Psoas muscle (tissue), 7 donors: ENCODE measurements at regions not wholly inside any gene's neighbourhood (a gene's known extent, or its start where the extent isn't known, plus 50 kb on each side); places are given as distances from the start of the nearest gene placed in this dataset.
"Not testable (repeated sequence)": the region's sequence is repeated elsewhere in the genome, so short reads cannot be mapped to it uniquely, and the experiment has no call there.

Experiments
- ATAC-seq, 4 donors: fragments of 200-7000 bp; cut with Tn5 transposase; one replicate each; pipeline ENCODE4 v1.9.1; 2020; ENCODE audit warnings: moderate library complexity in 3 of 4, mild to moderate bottlenecking in 2 of 4
- DNase-seq, 2 donors: peaks; one replicate each; pipeline ENCODE4 v3.0.0-alpha.2; 2020
- H3K27ac ChIP-seq: fragments of 200-600 bp; one replicate; pipeline ENCODE4 v1.8.0; 2022
- H3K27me3 ChIP-seq, 3 donors: fragments of 200-600 bp in 1 of 3; one replicate each; pipeline versions ENCODE4 v1.6.1 to v1.8.0; 2013 to 2022; ENCODE audit warnings: low read length in 2 of 3, mild to moderate bottlenecking in 2 of 3, moderate library complexity in 1 of 3; ENCODE audit not compliant: insufficient read depth in 3 of 3
- H3K36me3 ChIP-seq, 2 donors: fragments of 200-600 bp in 1 of 2; one replicate each; pipeline versions ENCODE4 v1.6.1 to v1.8.0; 2013 to 2022; ENCODE audit warnings: low read depth in 1 of 2, mild to moderate bottlenecking in 1 of 2, moderate library complexity in 1 of 2; ENCODE audit not compliant: insufficient read depth in 1 of 2
- H3K4me1 ChIP-seq: fragments of 200-600 bp; one replicate; pipeline ENCODE4 v1.8.0; 2022
- H3K4me3 ChIP-seq: fragments of 200-600 bp; one replicate; pipeline ENCODE4 v1.8.0; 2022; ENCODE audit warnings: mild to moderate bottlenecking
- H3K9me3 ChIP-seq: fragments of 200-600 bp; one replicate; pipeline ENCODE4 v1.8.0; 2022
- WGBS, 3 donors: extraction: QIAGEN DNeasy Blood & Tissue Kit; methylation state at CpG; one replicate each; pipeline versions ENCODE4 v1.1.6 to v1.1.7; 2013; 5-methylcytosine and 5-hydroxymethylcytosine counted together
- intact Hi-C, 2 donors: fragments of 100-400 bp; cut with DNase I; formaldehyde crosslinking; loops; one replicate each; pipeline versions ENCODE4 v1.11.0 to v1.14.2; 2022
- TF ChIP-seq, protein P1 (sequence below): fragments of 200-600 bp; IDR thresholded peaks from one replicate; pipeline ENCODE4 v1.8.0; 2022; ENCODE audit warnings: antibody characterized with exemption
- donor health status: healthy with polysubstance abuse.
- donor health status: DM: no; HTN: no; CAD: no; lungs with moderate emphysema.
- donor health status: Bipolar disorder and iron deficiency.
- donor health status: healthy.
- donor health status: DM: yes; HTN: yes; CAD: no.
- donor health status: DM: no; HTN: no; CAD: no.
- donor health status: DM: yes; HTN: yes; CAD: no.

DNA sequence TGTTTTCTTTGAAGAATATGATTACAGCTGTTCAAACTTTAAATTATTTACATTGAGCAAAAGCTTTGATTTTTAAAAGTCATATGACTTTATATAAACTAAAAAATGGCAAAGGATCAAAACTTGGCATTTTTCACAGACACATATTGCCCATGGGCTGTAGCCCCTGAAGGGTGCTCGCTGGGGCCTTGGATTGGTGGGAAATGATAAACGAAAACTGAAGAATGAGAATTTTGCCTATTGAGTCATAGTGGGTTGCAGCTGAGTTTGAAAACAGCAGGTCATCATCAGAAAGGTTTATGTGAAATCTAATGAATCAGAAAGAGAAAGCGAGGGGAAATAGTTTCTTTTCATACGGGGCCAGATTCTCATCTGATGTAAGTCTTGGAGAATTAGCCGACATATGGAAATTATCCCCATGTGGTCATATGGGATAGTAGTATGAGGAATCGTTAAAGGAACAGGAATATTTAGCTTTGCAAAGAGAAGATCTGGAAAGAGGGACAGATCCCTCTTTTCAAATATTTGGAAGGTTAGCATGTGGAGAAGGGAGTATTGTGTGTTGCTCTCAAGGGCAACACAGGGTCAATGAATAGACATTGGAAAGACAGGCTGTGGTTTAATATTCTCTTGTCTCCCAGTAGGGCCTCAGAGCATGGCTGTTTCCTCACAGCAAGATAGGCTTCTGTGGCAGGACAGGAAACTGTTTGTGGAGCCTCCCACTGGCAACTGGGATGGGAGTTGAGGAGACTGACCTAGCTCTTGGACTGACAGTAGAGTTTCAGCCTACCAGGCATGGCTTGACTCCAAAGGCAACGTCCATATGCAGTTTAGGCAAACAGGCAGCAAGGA lies 119.0 kb downstream of the FZD1 start:
- no peaks in the 10 kb centered on the region for H3K9me3 ChIP-seq
- TF ChIP-seq, protein P1, sequence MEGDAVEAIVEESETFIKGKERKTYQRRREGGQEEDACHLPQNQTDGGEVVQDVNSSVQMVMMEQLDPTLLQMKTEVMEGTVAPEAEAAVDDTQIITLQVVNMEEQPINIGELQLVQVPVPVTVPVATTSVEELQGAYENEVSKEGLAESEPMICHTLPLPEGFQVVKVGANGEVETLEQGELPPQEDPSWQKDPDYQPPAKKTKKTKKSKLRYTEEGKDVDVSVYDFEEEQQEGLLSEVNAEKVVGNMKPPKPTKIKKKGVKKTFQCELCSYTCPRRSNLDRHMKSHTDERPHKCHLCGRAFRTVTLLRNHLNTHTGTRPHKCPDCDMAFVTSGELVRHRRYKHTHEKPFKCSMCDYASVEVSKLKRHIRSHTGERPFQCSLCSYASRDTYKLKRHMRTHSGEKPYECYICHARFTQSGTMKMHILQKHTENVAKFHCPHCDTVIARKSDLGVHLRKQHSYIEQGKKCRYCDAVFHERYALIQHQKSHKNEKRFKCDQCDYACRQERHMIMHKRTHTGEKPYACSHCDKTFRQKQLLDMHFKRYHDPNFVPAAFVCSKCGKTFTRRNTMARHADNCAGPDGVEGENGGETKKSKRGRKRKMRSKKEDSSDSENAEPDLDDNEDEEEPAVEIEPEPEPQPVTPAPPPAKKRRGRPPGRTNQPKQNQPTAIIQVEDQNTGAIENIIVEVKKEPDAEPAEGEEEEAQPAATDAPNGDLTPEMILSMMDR, result no peak
- no peak for ATAC-seq
- no peak overlapping the region for H3K27ac ChIP-seq
- H3K4me3 ChIP-seq, result no peak overlapping the region
- H3K27me3 ChIP-seq, result no peaks in the 10 kb centered on the region
- H3K4me1 ChIP-seq, result no peaks in the 10 kb centered on the region
- intact Hi-C loops, result no loop called here
- no peaks in the 10 kb centered on the region for H3K36me3 ChIP-seq
- DNase-seq, result no peak
- WGBS, 3 donors, result 70 to 76% (median 71%) methylated on average over 7 of the region's 7 CpGs

DNA sequence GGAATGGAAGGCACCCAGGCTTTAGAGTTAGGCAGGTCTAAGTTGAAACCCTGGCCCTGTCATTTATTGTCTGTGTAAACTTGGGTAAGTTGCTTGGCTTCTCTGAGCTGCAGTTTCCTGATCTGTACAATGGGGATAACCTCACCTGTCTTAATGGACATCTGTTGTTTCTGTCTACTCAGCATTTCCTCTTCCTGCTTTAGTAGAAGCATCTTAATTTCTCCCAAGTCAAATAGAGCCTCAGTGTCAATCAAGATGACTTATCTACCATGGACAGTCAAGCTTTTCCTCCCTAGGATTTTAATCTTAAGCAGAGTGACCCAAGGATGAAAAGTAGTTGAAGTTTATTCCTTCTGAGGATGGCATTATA lies 119.7 kb downstream of the FZD1 start:
- Histone ChIP-seq H3K27me3 (no peaks in the 10 kb centered on the region), H3K4me3 (no peak overlapping the region), H3K36me3 (no peaks in the 10 kb centered on the region), H3K4me1 (no peaks in the 10 kb centered on the region), H3K27ac (no peak overlapping the region), H3K9me3 (no peaks in the 10 kb centered on the region)
- TF ChIP-seq, protein P1, result no peak
- ATAC-seq, result no peak
- intact Hi-C loops, result no loop called here
- no peak for DNase-seq

DNA sequence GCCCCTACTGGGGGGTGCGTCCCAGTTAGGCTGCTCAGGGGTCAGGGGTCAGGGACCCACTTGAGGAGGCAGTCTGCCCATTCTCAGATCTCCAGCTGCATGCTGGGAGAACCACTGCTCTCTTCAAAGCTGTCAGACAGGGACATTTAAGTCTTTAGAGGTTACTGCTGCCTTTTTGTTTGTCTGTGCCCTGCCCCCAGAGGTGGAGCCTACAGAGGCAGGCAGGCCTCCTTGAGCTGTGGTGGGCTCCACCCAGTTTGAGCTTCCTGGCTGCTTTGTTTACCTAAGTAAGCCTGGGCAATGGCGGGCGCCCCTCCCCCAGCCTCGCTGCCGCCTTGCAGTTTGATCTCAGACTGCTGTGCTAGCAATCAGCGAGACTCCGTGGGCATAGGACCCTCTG lies 130.5 kb downstream of the FZD1 start:
- intact Hi-C loops, H3K27me3 ChIP-seq, H3K36me3 ChIP-seq, H3K4me1 ChIP-seq, ATAC-seq, H3K4me3 ChIP-seq, H3K27ac ChIP-seq, H3K9me3 ChIP-seq, DNase-seq: not testable (repeated sequence)
- 81 to 93% (median 87%) methylated on average over 4 to 6 of the region's 7 CpGs for WGBS, 3 donors

DNA sequence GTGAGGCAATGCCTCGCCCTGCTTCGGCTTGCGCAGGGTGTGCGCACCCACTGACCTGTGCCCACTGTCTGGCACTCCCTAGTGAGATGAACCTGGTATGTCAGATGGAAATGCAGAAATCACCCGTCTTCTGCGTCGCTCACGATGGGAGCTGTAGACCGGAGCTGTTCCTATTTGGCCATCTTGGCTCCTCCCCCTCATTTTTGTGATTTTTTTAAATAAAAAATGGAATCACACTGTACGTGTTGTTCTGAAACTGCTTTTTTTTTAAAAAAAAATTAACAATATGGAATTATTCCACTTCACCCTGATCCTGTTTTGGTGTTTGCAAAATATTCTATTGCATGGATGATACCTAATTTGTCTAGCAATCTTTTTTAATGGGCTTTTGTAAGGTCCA lies 131.1 kb downstream of the FZD1 start:
- intact Hi-C loops, H3K4me3 ChIP-seq, ATAC-seq, DNase-seq, H3K27ac ChIP-seq, H3K36me3 ChIP-seq, H3K27me3 ChIP-seq, H3K9me3 ChIP-seq, H3K4me1 ChIP-seq: not testable (repeated sequence)
- WGBS, 3 donors, result 90 to 91% (median 91%) methylated on average over 10 of the region's 10 CpGs

DNA sequence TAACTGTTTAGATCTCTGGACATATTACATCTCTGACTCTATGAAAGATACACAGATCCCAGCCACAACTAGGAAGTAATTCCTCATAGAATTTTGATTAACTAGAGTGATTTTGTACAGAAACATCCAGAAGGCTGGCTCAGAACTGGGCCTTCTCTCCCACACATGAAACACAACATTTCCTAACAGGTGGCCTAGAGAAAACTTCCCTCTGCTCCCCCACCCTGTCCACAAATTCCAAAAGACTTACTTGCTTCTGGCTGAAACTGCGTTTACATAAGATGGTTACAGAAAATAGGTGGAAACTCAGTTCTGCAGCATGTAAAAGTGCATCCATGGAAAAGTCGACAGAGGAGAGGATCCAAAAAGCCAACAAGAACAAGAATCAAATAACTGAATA lies 132.9 kb downstream of the FZD1 start:
- no peak for ATAC-seq
- no peaks in the 10 kb centered on the region for H3K4me1 ChIP-seq
- TF ChIP-seq, protein P1, result no peak
- 54 to 73% (median 68%) methylated on average over 2 of the region's 2 CpGs for WGBS, 3 donors
- H3K27ac ChIP-seq, result no peak overlapping the region
- DNase-seq, result no peak
- H3K36me3 ChIP-seq, result no peaks in the 10 kb centered on the region
- H3K9me3 ChIP-seq, result no peaks in the 10 kb centered on the region
- H3K4me3 ChIP-seq, result no peak overlapping the region
- H3K27me3 ChIP-seq, result no peaks in the 10 kb centered on the region
- intact Hi-C loops, result no loop called here

DNA sequence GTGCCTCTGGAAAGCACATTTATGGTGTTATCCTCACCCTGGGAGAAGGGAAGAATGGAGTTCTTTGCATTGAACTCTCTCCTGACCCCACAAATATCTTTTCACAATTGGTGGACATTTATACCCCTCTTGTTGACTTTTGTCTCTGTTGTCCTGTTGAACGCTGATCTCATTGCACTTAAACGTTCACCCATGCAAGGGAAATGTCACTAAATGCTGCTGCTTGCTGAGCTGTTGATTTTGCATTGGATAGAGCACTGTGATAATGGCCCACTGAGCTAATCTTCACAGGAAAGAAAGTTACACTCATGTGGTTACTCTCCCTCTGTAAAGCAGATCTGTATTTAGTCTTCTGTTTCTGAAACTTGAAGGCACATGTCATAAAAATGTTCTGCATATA lies 133.4 kb downstream of the FZD1 start:
- TF ChIP-seq, protein P1, result no peak
- Histone ChIP-seq H3K4me3 (no peak overlapping the region), H3K27me3 (no peaks in the 10 kb centered on the region), H3K4me1 (no peaks in the 10 kb centered on the region), H3K36me3 (no peaks in the 10 kb centered on the region), H3K9me3 (no peaks in the 10 kb centered on the region), H3K27ac (no peak overlapping the region)
- intact Hi-C loops, result no loop called here
- no peak for ATAC-seq
- no peak for DNase-seq
- WGBS, 3 donors, result 24 to 40% (median 32%) methylated on average over 2 of the region's 2 CpGs
